Upper lobe of left lung (tissue), 6 donors: ENCODE measurements at regions not wholly inside any gene's neighbourhood (a gene's known extent, or its start where the extent isn't known, plus 50 kb on each side); places are given as distances from the start of the nearest gene placed in this dataset.

Experiments used
- ATAC-seq, 2 donors: fragments of 200-7000 bp; cut with Tn5 transposase; one replicate each; pipeline ENCODE4 v1.9.1; 2022; ENCODE audit warnings: mild to moderate bottlenecking in 2 of 2, moderate library complexity in 2 of 2; ENCODE audit not compliant: low FRiP score in 2 of 2
- DNase-seq, 2 donors: peaks; one replicate each; pipeline ENCODE4 v3.0.0-alpha.2; 2019 to 2020
- H3K27ac ChIP-seq, 4 donors: fragments of 200-600 bp; sonication (generic); one replicate each; pipeline ENCODE4 v1.5.1; 2016 to 2019
- H3K27me3 ChIP-seq, 4 donors: fragments of 200-600 bp; sonication (generic); one replicate each; pipeline ENCODE4 v1.5.1; 2017 to 2019
- H3K36me3 ChIP-seq, 4 donors: fragments of 200-600 bp; sonication (generic); one replicate each; pipeline ENCODE4 v1.5.1; 2016 to 2019
- H3K4me1 ChIP-seq, 4 donors: fragments of 200-600 bp; sonication (generic); one replicate each; pipeline ENCODE4 v1.5.1; 2018 to 2019
- H3K4me3 ChIP-seq, 4 donors: fragments of 200-600 bp; sonication (generic); one replicate each; pipeline ENCODE4 v1.5.1; 2017 to 2019; ENCODE audit warnings: mild to moderate bottlenecking in 2 of 4, moderate library complexity in 1 of 4
- H3K9me3 ChIP-seq, 4 donors: fragments of 200-600 bp; sonication (generic); one replicate each; pipeline ENCODE4 v1.5.1; 2018 to 2019
- CTCF ChIP-seq, 6 experiments: fragments of 450-650 bp in 4 of 6; fragments of 200-600 bp in 2 of 6; sonication (generic) in 2 of 6; IDR thresholded peaks; one replicate each; pipeline ENCODE4 v1.5.1; 2016 to 2019; ENCODE audit warnings: antibody characterized with exemption in 6 of 6
- EP300 ChIP-seq, 4 donors: sonication (generic); formaldehyde crosslinking; IDR thresholded peaks; one replicate each; pipeline ENCODE4 v1.5.1; 2017; ENCODE audit warnings: antibody characterized with exemption in 4 of 4, control low read depth in 2 of 4
- POLR2A ChIP-seq, 4 donors: fragments of 450-650 bp; IDR thresholded peaks; one replicate each; pipeline ENCODE4 v1.5.1; 2016 to 2017; ENCODE audit warnings: antibody characterized with exemption in 4 of 4, mild to moderate bottlenecking in 2 of 4
- POLR2AphosphoS5 ChIP-seq, 2 donors: sonication (generic); formaldehyde crosslinking; IDR thresholded peaks; one replicate each; pipeline ENCODE4 v1.5.1; 2017; ENCODE audit warnings: antibody characterized with exemption in 2 of 2
- WGBS, 2 donors: methylation state at CpG; one replicate each; pipeline ENCODE4 v1.1.5; 2017 to 2018; 5-methylcytosine and 5-hydroxymethylcytosine counted together
- donor health status: DM: no; HTN: no; CAD: no; lungs with moderate emphysema.
- donor health status: DM: no; HTN: yes; CAD: no; lungs with severe emphysema.

GRCh38 chr1:245043611-245043940 is 111.2 kb upstream of the KIF26B start:
- DNase-seq = no peak
- Histone ChIP-seq H3K27ac (no peak overlapping the region), H3K4me1 (peaks cover 0 to 7% (median 3%) of the 10 kb centered on the region in 4 donors), H3K4me3 (no peak overlapping the region), H3K36me3 (no peaks in the 10 kb centered on the region), H3K27me3 (no peaks in the 10 kb centered on the region), H3K9me3 (no peaks in the 10 kb centered on the region)
- no peak for TF ChIP-seq CTCF (IDR thresholded peaks at IDR 0.05)
- TF ChIP-seq POLR2AphosphoS5 (IDR thresholded peaks at IDR 0.05) = no peak
- TF ChIP-seq POLR2A (IDR thresholded peaks at IDR 0.05) = no peak
- no peak for TF ChIP-seq EP300 (IDR thresholded peaks at IDR 0.05)
- no peak for ATAC-seq
- WGBS, 2 donors = 79 to 82% methylated on average over 6 of the region's 6 CpGs

- no peaks in the 10 kb centered on the region for H3K9me3 ChIP-seq
- H3K36me3 ChIP-seq = no peaks in the 10 kb centered on the region
- H3K27ac ChIP-seq = no peak overlapping the region
- H3K4me1 ChIP-seq = peaks cover 0 to 7% (median 3%) of the 10 kb centered on the region in 4 donors
- no peak overlapping the region for H3K4me3 ChIP-seq
- 68 to 78% methylated on average over 9 of the region's 9 CpGs for WGBS, 2 donors
- no peak for ATAC-seq
- no peaks in the 10 kb centered on the region for H3K27me3 ChIP-seq
- TF ChIP-seq EP300 (IDR thresholded peaks at IDR 0.05) = no peak
- no peak for TF ChIP-seq POLR2A (IDR thresholded peaks at IDR 0.05)
- TF ChIP-seq POLR2AphosphoS5 (IDR thresholded peaks at IDR 0.05) = no peak
- TF ChIP-seq CTCF (IDR thresholded peaks at IDR 0.05) = no peak
- DNase-seq = no peak
Observed at GRCh38 chr1:245041058-245041698, 113.6 kb upstream of the KIF26B start.

GRCh38 chr1:245039196-245039595 is 115.6 kb upstream of the KIF26B start:
- ATAC-seq = no peak
- Histone ChIP-seq H3K27ac (no peak overlapping the region), H3K4me3 (no peak overlapping the region), H3K4me1 (peaks cover 0 to 7% (median 3%) of the 10 kb centered on the region in 4 donors), H3K9me3 (no peaks in the 10 kb centered on the region), H3K27me3 (no peaks in the 10 kb centered on the region), H3K36me3 (no peaks in the 10 kb centered on the region)
- no peak for DNase-seq
- no peak for TF ChIP-seq EP300 (IDR thresholded peaks at IDR 0.05)
- no peak for TF ChIP-seq POLR2AphosphoS5 (IDR thresholded peaks at IDR 0.05)
- TF ChIP-seq POLR2A (IDR thresholded peaks at IDR 0.05) = no peak
- no peak for TF ChIP-seq CTCF (IDR thresholded peaks at IDR 0.05)
- 65 to 83% methylated on average over 3 of the region's 3 CpGs for WGBS, 2 donors

GRCh38 chr1:245036102-245036501 is 118.7 kb upstream of the KIF26B start:
- H3K4me3 ChIP-seq = no peak overlapping the region
- no peaks in the 10 kb centered on the region for H3K9me3 ChIP-seq
- DNase-seq (no peak), ATAC-seq (no peak)
- WGBS, 2 donors = 95 to 100% methylated on average over 1 of the region's 1 CpG
- H3K27me3 ChIP-seq = no peaks in the 10 kb centered on the region
- H3K36me3 ChIP-seq = no peaks in the 10 kb centered on the region
- no peaks in the 10 kb centered on the region for H3K4me1 ChIP-seq
- TF ChIP-seq POLR2A (IDR thresholded peaks at IDR 0.05) = no peak
- TF ChIP-seq POLR2AphosphoS5 (IDR thresholded peaks at IDR 0.05) = no peak
- TF ChIP-seq CTCF (IDR thresholded peaks at IDR 0.05) = no peak
- TF ChIP-seq EP300 (IDR thresholded peaks at IDR 0.05) = no peak
- no peak overlapping the region for H3K27ac ChIP-seq

GRCh38 chr1:245031041-245031440 is 123.7 kb upstream of the KIF26B start:
- Histone ChIP-seq H3K36me3 (no peaks in the 10 kb centered on the region), H3K4me1 (no peaks in the 10 kb centered on the region), H3K27me3 (no peaks in the 10 kb centered on the region), H3K4me3 (no peak overlapping the region), H3K9me3 (no peaks in the 10 kb centered on the region), H3K27ac (no peak overlapping the region)
- no peak for DNase-seq
- no peak for ATAC-seq
- WGBS, 2 donors = 63 to 81% methylated on average over 2 to 3 of the region's 3 CpGs
- no peak for TF ChIP-seq POLR2A (IDR thresholded peaks at IDR 0.05)
- TF ChIP-seq CTCF (IDR thresholded peaks at IDR 0.05) = no peak
- no peak for TF ChIP-seq POLR2AphosphoS5 (IDR thresholded peaks at IDR 0.05)
- no peak for TF ChIP-seq EP300 (IDR thresholded peaks at IDR 0.05)
